AG09319 (cell line): ENCODE measurements at regions not wholly inside any gene's neighbourhood (a gene's known extent, or its start where the extent isn't known, plus 50 kb on each side); places are given as distances from the start of the nearest gene placed in this dataset.
"Not testable (repeated sequence)": the region's sequence is repeated elsewhere in the genome, so short reads cannot be mapped to it uniquely, and the experiment has no call there.

Source experiments
- DNase-seq: peaks from one replicate; pipeline ENCODE4 v3.0.0-alpha.2; 2010; ENCODE audit warnings: low read depth; ENCODE audit errors: extremely low read depth
- CTCF ChIP-seq: IDR thresholded peaks from 2 replicates; pipeline ENCODE4 v1.5.1; 2011; ENCODE audit warnings: low read depth, mild to moderate bottlenecking, inconsistent platforms, low read length, moderate library complexity

- TF ChIP-seq CTCF = no peak
- DNase-seq = no peak
These were observed 106.0 kb downstream of the MC4R start for GRCh38 chr18:60266558-60266957.

- DNase-seq = no peak
- TF ChIP-seq CTCF = no peak
These were observed 113.4 kb downstream of the MC4R start for GRCh38 chr18:60259052-60259681.

- DNase-seq = no peak
- no peak for TF ChIP-seq CTCF
These were observed 123.2 kb downstream of the MC4R start for GRCh38 chr18:60249388-60249787.

GRCh38 chr18:60248336-60249330 lies 123.9 kb downstream of the MC4R start:
- DNase-seq = no peak
- no peak for TF ChIP-seq CTCF

- DNase-seq = no peak
- no peak for TF ChIP-seq CTCF
These were observed 125.5 kb downstream of the MC4R start for GRCh38 chr18:60247103-60247502.

- DNase-seq = no peak
- TF ChIP-seq CTCF = no peak
These were observed 126.0 kb downstream of the MC4R start for GRCh38 chr18:60246606-60247005.

GRCh38 chr18:60245096-60245495 lies 127.5 kb downstream of the MC4R start:
- DNase-seq = no peak
- TF ChIP-seq CTCF = no peak

GRCh38 chr18:60239024-60239710 lies 133.4 kb downstream of the MC4R start:
- DNase-seq = not testable (repeated sequence)
